Muscle layer of duodenum (tissue), 2 donors: ENCODE measurements at regions not wholly inside any gene's neighbourhood (a gene's known extent, or its start where the extent isn't known, plus 50 kb on each side); places are given as distances from the start of the nearest gene placed in this dataset.
A peak's percentile ranks its signal among the peaks of the same experiment; 100 is the strongest.

Experiments
- H3K27ac ChIP-seq: one replicate; pipeline ENCODE4 v1.7.0; 2013; ENCODE audit warnings: mild to moderate bottlenecking, low read length
- H3K27me3 ChIP-seq: one replicate; pipeline ENCODE4 v1.7.0; 2013; ENCODE audit warnings: low read depth, mild to moderate bottlenecking, control low read depth, low read length
- H3K36me3 ChIP-seq, 2 donors: one replicate each; pipeline ENCODE4 v1.7.0; 2013; ENCODE audit warnings: low read length in 2 of 2, control low read depth in 1 of 2, mild to moderate bottlenecking in 1 of 2; ENCODE audit not compliant: insufficient read depth in 2 of 2, control insufficient read depth in 1 of 2
- H3K4me1 ChIP-seq, 2 donors: one replicate each; pipeline ENCODE4 v1.7.0; 2013; ENCODE audit warnings: low read length in 2 of 2, mild to moderate bottlenecking in 2 of 2, control low read depth in 1 of 2, moderate library complexity in 1 of 2; ENCODE audit not compliant: insufficient read depth in 2 of 2, control insufficient read depth in 1 of 2
- H3K4me3 ChIP-seq, 2 donors: one replicate each; pipeline ENCODE4 v1.7.0; 2013; ENCODE audit warnings: low read length in 2 of 2, low read depth in 1 of 2, mild to moderate bottlenecking in 1 of 2
- H3K9me3 ChIP-seq, 2 donors: one replicate each; pipeline ENCODE4 v1.7.0; 2013; ENCODE audit warnings: low read length in 2 of 2, control low read depth in 1 of 2, mild to moderate bottlenecking in 1 of 2; ENCODE audit not compliant: control insufficient read depth in 1 of 2
- donor health status: healthy.

- Histone ChIP-seq H3K4me3 (no peak overlapping the region), H3K9me3 (no peaks in the 10 kb centered on the region), H3K36me3 (peaks cover 6 to 7% of the 10 kb centered on the region in 2 donors), H3K4me1 (peaks cover 44 to 50% of the 10 kb centered on the region in 2 donors), H3K27me3 (no peaks in the 10 kb centered on the region), H3K27ac (peak overlapping the region; percentile 36)
These were observed 58.3 kb upstream of the STXBP1 start for GRCh38 chr9:127553793-127554192.

DNA sequence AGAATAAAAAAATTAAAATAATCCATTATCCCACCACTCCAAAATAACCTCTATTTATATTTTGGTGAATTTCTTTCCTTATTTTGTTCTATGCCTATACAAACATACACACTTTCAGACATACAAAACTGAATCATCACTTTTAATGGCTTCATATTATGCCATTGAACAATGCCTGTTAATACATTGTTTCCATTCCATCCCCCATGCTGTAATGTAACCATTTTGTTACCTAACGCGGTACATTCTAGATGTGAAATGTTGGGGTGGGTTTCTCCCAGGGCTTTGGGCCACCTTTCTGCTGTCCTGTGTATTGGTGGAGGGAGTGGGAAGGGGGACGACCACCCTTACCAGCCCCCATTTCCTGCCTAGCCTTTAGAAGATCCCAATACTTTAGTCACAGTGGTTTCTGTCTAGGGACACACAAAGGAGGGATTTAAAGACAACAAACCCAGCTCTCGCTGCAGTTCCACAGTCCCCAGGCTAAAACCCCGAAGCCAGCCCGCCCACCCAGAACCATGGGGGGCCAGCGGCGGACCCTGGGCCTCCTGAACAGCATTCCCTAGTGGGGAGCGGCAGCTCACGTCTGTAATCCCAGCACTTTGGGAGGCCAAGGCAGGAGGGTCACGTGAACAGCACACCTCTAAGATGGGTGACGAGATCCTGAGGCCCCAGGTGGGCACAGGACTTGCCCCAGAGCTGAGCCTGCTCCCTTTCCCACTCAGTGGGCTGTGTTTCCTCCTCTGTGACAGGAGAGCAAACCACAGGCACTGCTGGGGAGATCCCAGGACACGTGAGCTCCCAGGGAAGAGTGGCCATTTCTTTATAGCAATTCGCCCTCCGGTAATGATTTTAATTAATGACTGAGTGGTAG, 56.9 kb upstream of the STXBP1 start:
- peaks cover 7 to 16% of the 10 kb centered on the region in 2 donors for H3K36me3 ChIP-seq
- H3K27ac ChIP-seq, result peak overlapping the region; percentile 85
- H3K9me3 ChIP-seq, result no peaks in the 10 kb centered on the region
- H3K4me1 ChIP-seq, result peaks cover 43 to 44% of the 10 kb centered on the region in 2 donors
- no peaks in the 10 kb centered on the region for H3K27me3 ChIP-seq
- H3K4me3 ChIP-seq, result no peak overlapping the region

GRCh38 chr9:127555840-127556820, 55.9 kb upstream of the STXBP1 start:
- Histone ChIP-seq H3K4me3 (no peak overlapping the region), H3K36me3 (peaks cover 15 to 23% of the 10 kb centered on the region in 2 donors), H3K27ac (peak overlapping the region; percentile 85), H3K9me3 (no peaks in the 10 kb centered on the region), H3K27me3 (no peaks in the 10 kb centered on the region), H3K4me1 (peaks cover 40 to 51% of the 10 kb centered on the region in 2 donors)

- Histone ChIP-seq H3K36me3 (peaks cover 15 to 26% of the 10 kb centered on the region in 2 donors), H3K27me3 (no peaks in the 10 kb centered on the region)
These were observed 55.2 kb upstream of the STXBP1 start for GRCh38 chr9:127556871-127557270.

GRCh38 chr9:127557466-127557869, 54.6 kb upstream of the STXBP1 start:
- Histone ChIP-seq H3K4me3 (no peak overlapping the region), H3K4me1 (peaks cover 49 to 57% of the 10 kb centered on the region in 2 donors), H3K27ac (peak overlapping the region; percentile 65), H3K9me3 (no peaks in the 10 kb centered on the region), H3K36me3 (peaks cover 15 to 26% of the 10 kb centered on the region in 2 donors), H3K27me3 (no peaks in the 10 kb centered on the region)

More at GRCh38 chr9:127556871-127557270, 55.2 kb upstream of the STXBP1 start:
- Histone ChIP-seq H3K27ac (no peak overlapping the region), H3K4me1 (peaks cover 44 to 57% of the 10 kb centered on the region in 2 donors), H3K4me3 (no peak overlapping the region), H3K9me3 (no peaks in the 10 kb centered on the region)

GRCh38 chr9:127557998-127558546, 54.0 kb upstream of the STXBP1 start:
- no peak overlapping the region for H3K4me3 ChIP-seq
- H3K9me3 ChIP-seq, result no peaks in the 10 kb centered on the region
- peaks cover 49 to 58% of the 10 kb centered on the region in 2 donors for H3K4me1 ChIP-seq
- H3K27me3 ChIP-seq, result no peaks in the 10 kb centered on the region
- H3K27ac ChIP-seq, result peak overlapping the region; percentile 65
- H3K36me3 ChIP-seq, result peaks cover 15 to 26% of the 10 kb centered on the region in 2 donors

GRCh38 chr9:127558581-127559246, 53.4 kb upstream of the STXBP1 start:
- Histone ChIP-seq H3K27ac (peak overlapping the region; percentile 65), H3K36me3 (peaks cover 15 to 26% of the 10 kb centered on the region in 2 donors), H3K4me1 (peaks cover 49 to 63% of the 10 kb centered on the region in 2 donors), H3K9me3 (no peaks in the 10 kb centered on the region), H3K27me3 (no peaks in the 10 kb centered on the region), H3K4me3 (no peak overlapping the region)

DNA sequence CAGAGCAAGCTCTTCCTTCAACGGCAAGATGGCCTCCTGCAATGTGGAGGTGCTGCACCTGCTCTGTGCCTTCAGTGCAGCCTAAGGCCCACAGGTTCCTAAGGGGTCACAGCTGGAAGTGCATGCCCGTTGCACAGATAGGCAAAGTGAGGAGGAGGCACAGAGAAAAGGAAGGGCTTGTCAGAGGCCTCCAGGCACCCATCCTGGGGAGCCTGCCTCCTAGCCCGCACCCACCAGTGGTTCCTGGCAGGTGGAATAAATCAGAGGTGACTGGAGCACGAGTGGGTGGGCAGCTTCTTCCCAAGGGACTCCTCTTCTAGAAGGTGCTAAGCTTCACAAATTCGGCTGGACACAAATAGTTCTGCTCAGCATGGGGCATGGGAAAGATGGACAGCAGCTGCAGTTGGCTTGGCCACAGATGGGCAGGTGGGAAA, 52.8 kb upstream of the STXBP1 start:
- Histone ChIP-seq H3K4me1 (peaks cover 45 to 59% of the 10 kb centered on the region in 2 donors), H3K9me3 (no peaks in the 10 kb centered on the region), H3K4me3 (no peak overlapping the region), H3K27ac (peak overlapping the region; percentile 29), H3K36me3 (peaks cover 15 to 26% of the 10 kb centered on the region in 2 donors), H3K27me3 (no peaks in the 10 kb centered on the region)

- Histone ChIP-seq H3K36me3 (peaks cover 15 to 19% of the 10 kb centered on the region in 2 donors), H3K27ac (peak overlapping the region; percentile 90), H3K9me3 (no peaks in the 10 kb centered on the region), H3K4me1 (peaks cover 41 to 49% of the 10 kb centered on the region in 2 donors), H3K27me3 (no peaks in the 10 kb centered on the region), H3K4me3 (peak overlapping the region; percentile 7 to 31)
These were observed 50.4 kb upstream of the STXBP1 start for GRCh38 chr9:127561491-127562278.
